WTC11 (cell line): ENCODE measurements at regions not wholly inside any gene's neighbourhood (a gene's known extent, or its start where the extent isn't known, plus 50 kb on each side); places are given as distances from the start of the nearest gene placed in this dataset.

Experiments
- ATAC-seq: fragments of 200-7000 bp; cut with Tn5 transposase; 2 replicates; pipeline ENCODE4 v1.10.0; 2021; ENCODE audit warnings: mild to moderate bottlenecking, moderate library complexity
- CTCF ChIA-PET: fragments of 300-600 bp; sonication (Branson Sonifier 250); formaldehyde crosslinking; loops from one replicate; lab custom pipeline; 2021; ENCODE audit warnings: antibody characterized with exemption; lab: Charles Lee
- POLR2A ChIA-PET: fragments of 350-600 bp; sonication (Branson Sonifier 250); formaldehyde crosslinking; loops from one replicate; lab custom pipeline; 2021; ENCODE audit warnings: antibody characterized with exemption; lab: Charles Lee
- DNase-seq: peaks from one replicate; pipeline ENCODE4 v3.0.0; 2021; ENCODE audit warnings: low spot score
- H3K27ac Mint-ChIP-seq: 2 replicates; pipeline ENCODE4 v1.8.0; 2021; ENCODE audit warnings: mixed read lengths
- H3K27me3 Mint-ChIP-seq: 2 replicates; pipeline ENCODE4 v1.8.0; 2021; ENCODE audit warnings: low read depth, mild to moderate bottlenecking, moderate library complexity, mixed read lengths
- H3K36me3 Mint-ChIP-seq: 2 replicates; pipeline ENCODE4 v1.8.0; 2021; ENCODE audit warnings: mixed read lengths
- H3K4me1 Mint-ChIP-seq: 2 replicates; pipeline ENCODE4 v1.8.0; 2022; ENCODE audit warnings: mixed read lengths
- H3K4me3 Mint-ChIP-seq: 2 replicates; pipeline ENCODE4 v1.8.0; 2021; ENCODE audit warnings: mild to moderate bottlenecking, moderate library complexity, mixed read lengths
- H3K9me3 Mint-ChIP-seq: 2 replicates; pipeline ENCODE4 v1.8.0; 2021; ENCODE audit warnings: mixed read lengths
- CBFB ChIP-seq: sonication (generic); formaldehyde crosslinking; IDR thresholded peaks from 2 replicates; pipeline ENCODE4 v1.8.1; 2022; ENCODE audit warnings: mild to moderate bottlenecking, low read depth, missing genetic modification reagents
- CREB1 ChIP-seq: sonication (generic); formaldehyde crosslinking; IDR thresholded peaks from 2 replicates; pipeline ENCODE4 v1.8.0; 2023; ENCODE audit warnings: mild to moderate bottlenecking, missing genetic modification reagents
- ELF4 ChIP-seq: sonication (generic); formaldehyde crosslinking; IDR thresholded peaks from 2 replicates; pipeline ENCODE4 v1.8.1; 2022; ENCODE audit warnings: low read depth, mild to moderate bottlenecking, moderate library complexity, missing genetic modification reagents
- HMGA2 ChIP-seq: fragments of 250-450 bp; sonication (Bioruptor Pico); IDR thresholded peaks from 2 replicates; pipeline ENCODE4 v1.4.0; 2021; ENCODE audit warnings: mild to moderate bottlenecking, moderate library complexity
- IRF2 ChIP-seq: sonication (generic); formaldehyde crosslinking; IDR thresholded peaks from 2 replicates; pipeline ENCODE4 v1.8.0; 2022; ENCODE audit warnings: low read depth, missing genetic modification reagents, borderline replicate concordance
- MYBL2 ChIP-seq: sonication (generic); formaldehyde crosslinking; IDR thresholded peaks from 2 replicates; pipeline ENCODE4 v1.8.1; 2023; ENCODE audit warnings: mild to moderate bottlenecking, moderate library complexity, missing genetic modification reagents
- NFATC4 ChIP-seq: fragments of 250-450 bp; sonication (Bioruptor Pico); IDR thresholded peaks from 2 replicates; pipeline ENCODE4 v1.9.0; 2021; ENCODE audit warnings: mild to moderate bottlenecking
- NR2C2 ChIP-seq: sonication (generic); formaldehyde crosslinking; IDR thresholded peaks from 2 replicates; pipeline ENCODE4 v1.8.0; 2022; ENCODE audit warnings: mild to moderate bottlenecking, missing genetic modification reagents
- SMAD4 ChIP-seq: sonication (generic); formaldehyde crosslinking; IDR thresholded peaks from 2 replicates; pipeline ENCODE4 v1.8.0; 2022; ENCODE audit warnings: mild to moderate bottlenecking, missing genetic modification reagents
- STAT6 ChIP-seq: sonication (generic); formaldehyde crosslinking; conservative IDR thresholded peaks from 2 replicates; pipeline ENCODE4 v1.8.1; 2023; ENCODE audit warnings: mild to moderate bottlenecking, low read depth, missing genetic modification reagents, moderate library complexity
- TCF7 ChIP-seq: sonication (generic); formaldehyde crosslinking; IDR thresholded peaks from 2 replicates; pipeline ENCODE4 v1.8.0; 2022; ENCODE audit warnings: mild to moderate bottlenecking, low read depth, missing genetic modification reagents, moderate library complexity
- TEAD4 ChIP-seq: sonication (generic); formaldehyde crosslinking; IDR thresholded peaks from 2 replicates; pipeline ENCODE4 v1.8.0; 2022; ENCODE audit warnings: mild to moderate bottlenecking, missing genetic modification reagents
- ZBTB21 ChIP-seq: sonication (generic); formaldehyde crosslinking; IDR thresholded peaks from 2 replicates; pipeline ENCODE4 v1.8.1; 2023; ENCODE audit warnings: mild to moderate bottlenecking, missing genetic modification reagents, borderline replicate concordance
- ZNF121 ChIP-seq: sonication (generic); formaldehyde crosslinking; IDR thresholded peaks from 2 replicates; pipeline ENCODE4 v1.8.0; 2023; ENCODE audit warnings: missing genetic modification reagents
- TF ChIP-seq, protein P1 (sequence below): sonication (generic); formaldehyde crosslinking; IDR thresholded peaks from 2 replicates; pipeline ENCODE4 v1.8.1; 2023; ENCODE audit warnings: mild to moderate bottlenecking, missing genetic modification reagents
- TF ChIP-seq, protein P2 (sequence below): sonication (generic); formaldehyde crosslinking; IDR thresholded peaks from 2 replicates; pipeline ENCODE4 v1.8.0; 2022; ENCODE audit warnings: mild to moderate bottlenecking, missing genetic modification reagents
- TF ChIP-seq, protein P3 (sequence below): fragments of 250-450 bp; sonication (Bioruptor Pico); IDR thresholded peaks from 2 replicates; pipeline ENCODE4 v2.1.2; 2022; ENCODE audit warnings: mild to moderate bottlenecking, moderate library complexity

DNA sequence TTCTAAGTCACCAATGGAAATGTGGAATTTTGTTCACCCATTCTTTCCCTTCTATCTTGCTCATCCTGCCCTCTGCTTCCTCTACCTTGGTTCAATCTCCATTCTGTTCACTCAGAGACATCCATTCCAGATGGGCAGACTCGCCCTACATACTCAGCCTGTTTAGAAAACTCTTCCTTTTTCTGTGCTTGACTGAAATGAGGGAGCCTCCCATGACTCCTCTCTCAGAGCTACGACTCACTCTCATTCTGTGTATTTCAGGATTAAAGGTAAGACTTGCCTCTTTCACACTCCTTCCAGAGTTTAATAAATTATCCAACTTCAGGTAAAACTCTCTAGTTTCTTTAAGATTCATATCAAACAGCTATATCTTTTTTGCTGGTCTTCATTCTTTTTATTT lies 182.8 kb downstream of the HS3ST3A1 start (continued):
- TF ChIP-seq, protein P1, sequence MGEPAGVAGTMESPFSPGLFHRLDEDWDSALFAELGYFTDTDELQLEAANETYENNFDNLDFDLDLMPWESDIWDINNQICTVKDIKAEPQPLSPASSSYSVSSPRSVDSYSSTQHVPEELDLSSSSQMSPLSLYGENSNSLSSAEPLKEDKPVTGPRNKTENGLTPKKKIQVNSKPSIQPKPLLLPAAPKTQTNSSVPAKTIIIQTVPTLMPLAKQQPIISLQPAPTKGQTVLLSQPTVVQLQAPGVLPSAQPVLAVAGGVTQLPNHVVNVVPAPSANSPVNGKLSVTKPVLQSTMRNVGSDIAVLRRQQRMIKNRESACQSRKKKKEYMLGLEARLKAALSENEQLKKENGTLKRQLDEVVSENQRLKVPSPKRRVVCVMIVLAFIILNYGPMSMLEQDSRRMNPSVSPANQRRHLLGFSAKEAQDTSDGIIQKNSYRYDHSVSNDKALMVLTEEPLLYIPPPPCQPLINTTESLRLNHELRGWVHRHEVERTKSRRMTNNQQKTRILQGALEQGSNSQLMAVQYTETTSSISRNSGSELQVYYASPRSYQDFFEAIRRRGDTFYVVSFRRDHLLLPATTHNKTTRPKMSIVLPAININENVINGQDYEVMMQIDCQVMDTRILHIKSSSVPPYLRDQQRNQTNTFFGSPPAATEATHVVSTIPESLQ (CRISPR knock-in tag) = no peak
- no peak for TF ChIP-seq TCF7
- no peak for TF ChIP-seq CREB1 (CRISPR knock-in tag)
- no peak for TF ChIP-seq TEAD4 (CRISPR knock-in tag)
- no peak for TF ChIP-seq ELF4 (CRISPR knock-in tag)
- TF ChIP-seq, protein P2, sequence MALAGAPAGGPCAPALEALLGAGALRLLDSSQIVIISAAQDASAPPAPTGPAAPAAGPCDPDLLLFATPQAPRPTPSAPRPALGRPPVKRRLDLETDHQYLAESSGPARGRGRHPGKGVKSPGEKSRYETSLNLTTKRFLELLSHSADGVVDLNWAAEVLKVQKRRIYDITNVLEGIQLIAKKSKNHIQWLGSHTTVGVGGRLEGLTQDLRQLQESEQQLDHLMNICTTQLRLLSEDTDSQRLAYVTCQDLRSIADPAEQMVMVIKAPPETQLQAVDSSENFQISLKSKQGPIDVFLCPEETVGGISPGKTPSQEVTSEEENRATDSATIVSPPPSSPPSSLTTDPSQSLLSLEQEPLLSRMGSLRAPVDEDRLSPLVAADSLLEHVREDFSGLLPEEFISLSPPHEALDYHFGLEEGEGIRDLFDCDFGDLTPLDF (CRISPR knock-in tag) = no peak
- no peak for TF ChIP-seq NR2C2 (CRISPR knock-in tag)
- TF ChIP-seq ZBTB21 = no peak

DNA sequence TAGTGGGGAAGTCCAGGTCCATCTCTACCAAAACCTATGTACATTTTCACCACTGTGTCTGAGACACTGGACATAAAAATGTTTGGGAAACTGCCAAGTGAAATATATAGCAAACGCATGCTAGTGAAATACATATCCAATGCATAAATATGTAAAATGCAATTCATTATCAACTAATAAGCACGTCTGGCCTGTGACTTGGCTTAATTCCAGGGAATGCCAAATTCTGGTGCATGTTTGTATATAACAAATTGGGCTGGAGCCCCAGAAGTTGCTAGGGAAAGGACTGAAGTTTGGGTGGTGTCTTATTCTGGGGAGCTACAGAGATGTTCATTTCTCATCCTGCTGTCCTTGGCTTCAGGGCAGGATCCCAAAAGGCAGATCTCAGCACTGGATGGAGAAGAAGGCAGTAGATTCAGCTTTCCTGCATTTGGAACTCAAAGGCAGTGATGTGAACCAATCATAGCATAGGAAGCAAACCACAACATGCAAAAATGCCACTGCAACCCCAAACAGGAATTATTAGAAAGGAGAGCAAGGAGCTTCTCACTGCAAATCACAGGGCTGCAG lies 184.3 kb downstream of the HS3ST3A1 start:
- ChIA-PET CTCF (no interaction called here), POLR2A (no interaction called here)
- no peak for DNase-seq
- ATAC-seq = no peak
- TF ChIP-seq TEAD4 (CRISPR knock-in tag) (no peak), CBFB (CRISPR knock-in tag) (no peak), SMAD4 (CRISPR knock-in tag) (no peak), NFATC4 (CRISPR knock-in tag) (no peak), STAT6 (no peak), IRF2 (CRISPR knock-in tag) (no peak), MYBL2 (CRISPR knock-in tag) (no peak), ZNF121 (no peak), HMGA2 (CRISPR knock-in tag) (no peak)
- TF ChIP-seq, protein P3, sequence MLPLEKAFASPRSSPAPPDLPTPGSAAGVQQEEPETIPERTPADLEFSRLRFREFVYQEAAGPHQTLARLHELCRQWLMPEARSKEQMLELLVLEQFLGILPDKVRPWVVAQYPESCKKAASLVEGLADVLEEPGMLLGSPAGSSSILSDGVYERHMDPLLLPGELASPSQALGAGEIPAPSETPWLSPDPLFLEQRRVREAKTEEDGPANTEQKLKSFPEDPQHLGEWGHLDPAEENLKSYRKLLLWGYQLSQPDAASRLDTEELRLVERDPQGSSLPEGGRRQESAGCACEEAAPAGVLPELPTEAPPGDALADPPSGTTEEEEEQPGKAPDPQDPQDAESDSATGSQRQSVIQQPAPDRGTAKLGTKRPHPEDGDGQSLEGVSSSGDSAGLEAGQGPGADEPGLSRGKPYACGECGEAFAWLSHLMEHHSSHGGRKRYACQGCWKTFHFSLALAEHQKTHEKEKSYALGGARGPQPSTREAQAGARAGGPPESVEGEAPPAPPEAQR (CRISPR knock-in tag) = no peak
- TF ChIP-seq, protein P2 (CRISPR knock-in tag) = no peak
- H3K27me3 Mint-ChIP-seq = no peaks in the 10 kb centered on the region
- no peak overlapping the region for H3K4me3 Mint-ChIP-seq
- H3K9me3 Mint-ChIP-seq = peaks cover 13% of the 10 kb centered on the region
- H3K27ac Mint-ChIP-seq = no peak overlapping the region
- H3K36me3 Mint-ChIP-seq = no peaks in the 10 kb centered on the region
- no peaks in the 10 kb centered on the region for H3K4me1 Mint-ChIP-seq
